A549 (cell line): ENCODE measurements at regions not wholly inside any gene's neighbourhood (a gene's known extent, or its start where the extent isn't known, plus 50 kb on each side); places are given as distances from the start of the nearest gene placed in this dataset.

Experiments used
- HOXA7 ChIP-seq: fragments of 250-450 bp; sonication (Bioruptor Pico); IDR thresholded peaks from 2 replicates; pipeline ENCODE4 v1.5.0; 2020; ENCODE audit warnings: mild to moderate bottlenecking, moderate library complexity
- JUN ChIP-seq, 2 experiments: fragments of >200 bp; sonication (Bioruptor Twin); formaldehyde crosslinking; IDR thresholded peaks; 2 replicates in 1 of 2; 3 replicates in 1 of 2; pipeline ENCODE4 v1.6.1; 2016 to 2017
- POLR2A ChIP-seq: IDR thresholded peaks from 2 replicates; pipeline ENCODE4 v1.6.1; 2012; ENCODE audit warnings: mild to moderate bottlenecking, low read length
- REST ChIP-seq: fragments of 200-600 bp; sonication (generic); IDR thresholded peaks from 2 replicates; pipeline ENCODE4 v1.6.1; 2016; ENCODE audit warnings: antibody characterized with exemption, mild to moderate bottlenecking, moderate library complexity
- RNF2 ChIP-seq: fragments of 200-600 bp; sonication (generic); IDR thresholded peaks from 2 replicates; pipeline ENCODE4 v1.6.1; 2016; ENCODE audit warnings: low read depth, mild to moderate bottlenecking, antibody characterized with exemption, moderate library complexity, borderline replicate concordance
- TF ChIP-seq, protein P1 (sequence below): fragments of >200 bp; sonication (Bioruptor Twin); formaldehyde crosslinking; IDR thresholded peaks from 3 replicates; pipeline ENCODE4 v1.5.1; 2016

- TF ChIP-seq REST (no peak), JUN (IDR thresholded peaks at IDR 0.05) (no peak), RNF2 (no peak), HOXA7 (no peak), POLR2A (no peak)
- TF ChIP-seq, protein P1, sequence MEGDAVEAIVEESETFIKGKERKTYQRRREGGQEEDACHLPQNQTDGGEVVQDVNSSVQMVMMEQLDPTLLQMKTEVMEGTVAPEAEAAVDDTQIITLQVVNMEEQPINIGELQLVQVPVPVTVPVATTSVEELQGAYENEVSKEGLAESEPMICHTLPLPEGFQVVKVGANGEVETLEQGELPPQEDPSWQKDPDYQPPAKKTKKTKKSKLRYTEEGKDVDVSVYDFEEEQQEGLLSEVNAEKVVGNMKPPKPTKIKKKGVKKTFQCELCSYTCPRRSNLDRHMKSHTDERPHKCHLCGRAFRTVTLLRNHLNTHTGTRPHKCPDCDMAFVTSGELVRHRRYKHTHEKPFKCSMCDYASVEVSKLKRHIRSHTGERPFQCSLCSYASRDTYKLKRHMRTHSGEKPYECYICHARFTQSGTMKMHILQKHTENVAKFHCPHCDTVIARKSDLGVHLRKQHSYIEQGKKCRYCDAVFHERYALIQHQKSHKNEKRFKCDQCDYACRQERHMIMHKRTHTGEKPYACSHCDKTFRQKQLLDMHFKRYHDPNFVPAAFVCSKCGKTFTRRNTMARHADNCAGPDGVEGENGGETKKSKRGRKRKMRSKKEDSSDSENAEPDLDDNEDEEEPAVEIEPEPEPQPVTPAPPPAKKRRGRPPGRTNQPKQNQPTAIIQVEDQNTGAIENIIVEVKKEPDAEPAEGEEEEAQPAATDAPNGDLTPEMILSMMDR = no peak
Measured at GRCh38 chr15:62369454-62369853, 204.4 kb upstream of the C2CD4B start.
